Heart left ventricle (tissue), 13 donors: ENCODE measurements at regions not wholly inside any gene's neighbourhood (a gene's known extent, or its start where the extent isn't known, plus 50 kb on each side); places are given as distances from the start of the nearest gene placed in this dataset.

ENCODE experiments used
- POLR2A ChIP-seq, 2 donors: fragments of 450-650 bp; IDR thresholded peaks; one replicate each; pipeline ENCODE4 v1.6.1; 2017; ENCODE audit warnings: antibody characterized with exemption in 2 of 2, mild to moderate bottlenecking in 2 of 2, moderate library complexity in 2 of 2
- TF ChIP-seq, protein P1 (sequence below), 12 donors: fragments of 200-600 bp; sonication (generic) in 4 of 12; IDR thresholded peaks; one replicate each; pipeline versions ENCODE4 v1.5.0 to v1.8.0; 2018 to 2022; ENCODE audit warnings: antibody characterized with exemption in 12 of 12, mild to moderate bottlenecking in 5 of 12
- donor health status: ischemic (EF 13 %, LVEDD 7.1; RV severe dilation, severe dysfunction).
- donor health status: DM: no; HTN: yes; CAD: no.
- donor health status: DM: no; HTN: no; CAD: no.
- donor health status: ischemic (EF 25% LVEDD 6.9; RV normal size, moderate dysfunction).
- donor health status: ischemic (EF 25% LVEDD 5.7; RV mildly dilated, moderate dysfunction).
- donor health status: ischemic (EF 35%, LVEDD 5.7; RV mildly dilated, moderate dysfunction).
- donor health status: nonischemic (EF 11% LVEDD 7.7; RV severe dilation, severe dysfunction).
- donor health status: DM: yes; HTN: yes; CAD: no.
- donor health status: PGD.
- donor health status: ischemic (EF 29% LVEDD 5.4; RV normal size, mild dysfunction).
- donor health status: nonischemic (EF 23%, LVEDD 6.1; RV moderate dilation, normal function).

DNA sequence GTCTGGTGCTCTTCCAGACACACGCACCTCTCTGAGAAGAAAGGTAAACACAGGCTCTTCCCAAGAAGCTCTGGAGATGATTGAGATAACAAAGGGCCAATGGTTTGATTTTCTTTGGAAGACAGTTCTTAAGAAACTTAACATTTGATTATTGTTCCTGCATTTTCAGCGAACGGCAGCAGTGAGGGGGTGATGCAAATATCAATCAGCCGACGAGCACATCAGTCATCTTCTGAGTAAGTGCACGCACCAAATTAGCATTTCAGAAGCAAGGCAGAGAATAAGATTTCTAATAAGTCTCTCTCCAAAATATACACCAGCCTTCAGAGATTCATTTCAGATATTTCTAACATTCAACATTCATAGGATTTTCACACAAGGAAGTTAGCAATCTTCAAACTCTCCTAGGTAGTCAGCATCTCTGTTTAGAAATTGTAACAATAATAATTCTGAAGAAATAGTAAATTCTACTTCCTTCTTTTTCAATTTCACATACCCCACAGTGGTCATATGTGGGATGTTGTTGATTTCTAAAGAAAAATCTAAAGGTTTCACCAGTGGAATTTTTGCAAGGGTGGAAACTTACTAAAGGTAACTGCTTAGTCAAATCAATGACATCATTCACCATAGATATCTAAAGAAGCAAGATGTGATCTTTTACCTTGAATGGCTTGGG is 250.3 kb downstream of the SEC61B start:
- TF ChIP-seq, protein P1, sequence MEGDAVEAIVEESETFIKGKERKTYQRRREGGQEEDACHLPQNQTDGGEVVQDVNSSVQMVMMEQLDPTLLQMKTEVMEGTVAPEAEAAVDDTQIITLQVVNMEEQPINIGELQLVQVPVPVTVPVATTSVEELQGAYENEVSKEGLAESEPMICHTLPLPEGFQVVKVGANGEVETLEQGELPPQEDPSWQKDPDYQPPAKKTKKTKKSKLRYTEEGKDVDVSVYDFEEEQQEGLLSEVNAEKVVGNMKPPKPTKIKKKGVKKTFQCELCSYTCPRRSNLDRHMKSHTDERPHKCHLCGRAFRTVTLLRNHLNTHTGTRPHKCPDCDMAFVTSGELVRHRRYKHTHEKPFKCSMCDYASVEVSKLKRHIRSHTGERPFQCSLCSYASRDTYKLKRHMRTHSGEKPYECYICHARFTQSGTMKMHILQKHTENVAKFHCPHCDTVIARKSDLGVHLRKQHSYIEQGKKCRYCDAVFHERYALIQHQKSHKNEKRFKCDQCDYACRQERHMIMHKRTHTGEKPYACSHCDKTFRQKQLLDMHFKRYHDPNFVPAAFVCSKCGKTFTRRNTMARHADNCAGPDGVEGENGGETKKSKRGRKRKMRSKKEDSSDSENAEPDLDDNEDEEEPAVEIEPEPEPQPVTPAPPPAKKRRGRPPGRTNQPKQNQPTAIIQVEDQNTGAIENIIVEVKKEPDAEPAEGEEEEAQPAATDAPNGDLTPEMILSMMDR (IDR thresholded peaks at IDR 0.05) = no peak
- TF ChIP-seq POLR2A (IDR thresholded peaks at IDR 0.05) = no peak
